HG03565 (cell line): ENCODE measurements at regions not wholly inside any gene's neighbourhood (a gene's known extent, or its start where the extent isn't known, plus 50 kb on each side); places are given as distances from the start of the nearest gene placed in this dataset.

Experiments
- ATAC-seq: cut with Tn5 transposase; IDR thresholded peaks from one replicate; pipeline ENCODE4 v1.9.1; 2021; ENCODE audit warnings: mild to moderate bottlenecking, moderate library complexity; ENCODE audit not compliant: unreplicated experiment

DNA sequence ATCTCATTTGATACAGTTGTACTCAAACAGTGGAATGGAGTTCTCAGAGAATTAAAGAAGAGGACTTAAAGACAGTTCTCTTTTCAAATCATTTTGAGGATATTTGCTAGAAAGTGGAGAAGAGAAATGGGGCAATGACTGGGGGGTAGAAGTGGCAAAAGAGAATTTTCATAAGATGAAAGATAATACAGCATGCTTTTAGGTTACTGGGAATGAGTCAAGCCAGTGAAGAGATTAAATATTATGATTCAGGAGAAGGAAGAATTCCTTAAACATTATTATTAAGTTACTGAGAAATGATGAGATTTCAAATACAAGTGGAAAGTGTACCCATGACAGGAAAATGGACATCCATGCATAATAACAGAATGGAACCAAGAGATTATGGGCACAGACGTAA lies 219.0 kb upstream of the DKK2 start:
- ATAC-seq = no peak

DNA sequence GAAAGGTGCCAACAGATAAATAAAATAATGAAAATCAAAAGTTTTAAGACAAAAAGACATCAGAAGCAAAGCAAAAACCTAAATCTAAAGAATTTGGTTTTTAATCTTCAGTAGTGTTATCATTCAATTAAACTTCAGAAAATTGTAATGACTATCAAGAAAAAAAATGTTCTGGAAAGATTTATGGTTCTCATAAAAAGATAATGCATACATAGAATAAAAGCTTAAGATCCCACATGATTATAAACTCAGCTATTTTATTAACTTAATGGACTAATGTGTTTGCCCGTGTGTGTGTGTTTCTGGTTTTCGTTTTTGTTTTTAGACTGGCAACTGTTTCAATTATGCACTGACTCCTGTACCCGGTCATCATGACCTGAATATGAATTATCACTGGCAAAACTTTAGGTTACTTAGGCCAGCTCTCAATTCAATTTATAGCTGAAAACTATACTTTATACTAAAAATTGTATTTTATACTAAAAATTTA lies 217.5 kb upstream of the DKK2 start:
- ATAC-seq = no peak

GRCh38 chr4:107253090-107253489 lies 217.0 kb upstream of the DKK2 start:
- no peak for ATAC-seq

- ATAC-seq = no peak
Measured at GRCh38 chr4:107252571-107252970, 216.5 kb upstream of the DKK2 start.

GRCh38 chr4:107248571-107248970 lies 212.5 kb upstream of the DKK2 start:
- no peak for ATAC-seq

DNA sequence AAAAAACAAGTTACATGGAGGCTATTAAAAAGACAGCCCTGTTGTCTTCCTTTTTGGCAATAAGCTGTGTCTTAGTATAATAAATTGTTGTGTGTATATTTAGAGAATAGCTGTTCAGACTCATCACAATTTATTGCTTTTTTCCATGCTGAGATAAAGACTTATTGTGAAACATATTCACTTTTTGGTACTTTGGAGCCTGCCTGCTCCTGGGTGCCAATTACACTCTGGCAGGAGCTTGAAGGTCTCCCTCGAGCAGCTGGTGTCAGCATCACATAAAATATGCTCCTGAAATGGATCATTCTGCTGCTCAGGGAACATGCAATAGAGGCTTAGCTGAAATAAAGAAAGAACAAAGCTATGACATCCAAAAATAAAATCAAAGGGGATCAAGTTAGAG lies 211.6 kb upstream of the DKK2 start:
- ATAC-seq = no peak

GRCh38 chr4:107246761-107247160 lies 210.6 kb upstream of the DKK2 start:
- ATAC-seq = no peak

DNA sequence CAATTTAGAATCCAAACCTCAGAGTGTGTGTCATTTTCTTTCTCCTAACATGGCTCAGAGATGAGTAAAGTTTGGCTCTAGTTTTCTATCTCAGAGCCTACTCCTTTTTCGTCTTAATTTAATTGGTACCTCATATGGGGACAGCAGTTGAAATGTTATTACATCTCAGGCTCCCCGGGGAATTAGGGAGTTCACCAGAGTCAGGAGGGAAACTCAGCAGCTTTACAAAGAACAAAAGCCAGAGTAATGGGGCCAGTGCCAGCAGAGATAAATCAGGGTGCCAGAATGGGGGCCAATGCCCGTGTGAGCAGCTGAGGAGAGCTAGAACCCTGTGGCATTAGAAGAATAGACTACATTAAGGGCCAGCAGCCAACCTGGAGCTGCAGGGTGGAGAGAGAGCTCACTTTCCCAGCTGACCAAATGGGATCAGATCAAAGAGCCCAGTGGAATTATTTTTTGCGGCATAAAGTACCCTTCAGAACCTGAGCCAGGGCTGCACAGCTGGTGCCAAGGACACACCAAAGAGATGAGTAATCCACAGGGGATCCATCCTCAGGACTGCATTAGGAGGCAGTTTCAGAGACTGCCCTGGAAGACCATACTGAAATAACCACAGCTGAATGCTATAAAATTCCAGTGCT lies 207.1 kb upstream of the DKK2 start:
- ATAC-seq = no peak

GRCh38 chr4:107220976-107221375 lies 184.9 kb upstream of the DKK2 start:
- no peak for ATAC-seq

DNA sequence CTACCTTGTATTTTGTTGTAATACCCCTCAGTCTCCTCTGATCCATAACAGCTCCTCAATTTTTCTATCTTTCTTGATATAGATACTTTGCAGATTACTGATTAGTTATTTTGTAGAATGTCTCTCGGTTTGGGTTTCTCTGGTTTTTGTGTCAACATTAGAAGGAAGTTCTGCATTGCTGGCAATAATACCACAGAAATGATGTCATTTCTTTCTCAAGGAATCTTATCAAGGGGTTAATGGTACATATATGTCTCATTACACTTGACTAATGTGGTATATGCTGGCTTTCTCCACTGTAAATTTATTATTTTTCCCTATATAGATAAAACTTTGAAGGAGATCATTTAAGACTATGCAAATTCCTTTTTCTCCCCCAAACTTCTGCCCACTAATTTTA lies 183.6 kb upstream of the DKK2 start:
- no peak for ATAC-seq

DNA sequence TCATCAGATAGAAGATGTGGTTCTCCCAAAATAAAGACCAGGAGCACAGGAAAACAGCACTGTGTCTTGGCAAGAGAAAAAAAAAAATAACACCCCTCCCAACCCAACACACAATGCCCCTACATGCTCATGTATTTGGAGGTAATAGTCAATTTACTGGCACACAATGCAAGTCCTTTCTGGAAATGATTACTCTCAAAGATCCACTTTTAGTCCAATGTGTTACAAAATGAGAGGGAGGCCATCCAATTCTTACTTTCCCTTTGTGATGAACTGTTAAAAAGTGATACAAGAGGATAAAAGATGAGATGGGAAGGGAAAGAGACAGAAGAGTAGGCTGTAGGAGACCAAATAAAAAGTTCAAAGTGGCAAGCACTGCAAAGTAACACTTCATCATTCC lies 180.3 kb upstream of the DKK2 start:
- ATAC-seq = no peak

DNA sequence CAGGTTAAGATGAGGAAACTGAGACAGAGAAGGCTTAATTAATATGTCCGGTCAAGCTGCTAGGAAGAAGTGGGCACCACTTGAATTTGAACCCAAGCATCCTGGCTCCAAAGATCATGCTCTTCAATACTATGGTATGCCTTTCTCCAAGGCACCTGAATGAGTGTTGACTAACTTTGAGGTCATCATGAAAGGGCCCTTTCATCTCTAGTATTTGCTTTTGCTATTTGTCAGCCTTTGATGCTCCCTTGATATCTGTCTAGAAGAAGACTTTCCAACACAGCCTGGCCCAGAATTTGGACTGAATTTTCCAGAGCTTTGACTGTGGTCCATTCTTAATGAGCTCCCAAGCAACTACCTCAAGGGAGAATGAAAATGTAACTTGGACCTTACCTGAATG lies 179.1 kb upstream of the DKK2 start:
- no peak for ATAC-seq

- ATAC-seq = no peak
Measured at GRCh38 chr4:107213880-107214279, 177.8 kb upstream of the DKK2 start.

DNA sequence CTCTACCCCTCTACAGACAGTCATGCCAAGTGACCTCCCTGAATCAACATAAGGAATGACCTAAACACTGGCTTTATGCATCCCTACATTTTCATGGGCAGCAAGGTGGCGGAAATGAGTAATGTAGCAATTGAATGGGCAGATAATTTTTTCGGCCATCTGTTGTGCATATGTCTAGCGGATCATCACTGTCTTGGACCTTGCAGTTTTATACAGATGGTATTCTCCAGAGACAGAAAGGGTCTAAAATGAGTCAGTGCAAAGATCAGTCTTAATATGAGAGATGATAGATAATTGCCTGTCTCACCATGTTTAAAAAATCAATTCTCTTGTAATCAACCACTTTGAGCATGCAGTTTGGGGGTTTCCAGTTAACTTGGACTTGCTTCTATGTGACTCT lies 177.3 kb upstream of the DKK2 start:
- ATAC-seq = no peak

DNA sequence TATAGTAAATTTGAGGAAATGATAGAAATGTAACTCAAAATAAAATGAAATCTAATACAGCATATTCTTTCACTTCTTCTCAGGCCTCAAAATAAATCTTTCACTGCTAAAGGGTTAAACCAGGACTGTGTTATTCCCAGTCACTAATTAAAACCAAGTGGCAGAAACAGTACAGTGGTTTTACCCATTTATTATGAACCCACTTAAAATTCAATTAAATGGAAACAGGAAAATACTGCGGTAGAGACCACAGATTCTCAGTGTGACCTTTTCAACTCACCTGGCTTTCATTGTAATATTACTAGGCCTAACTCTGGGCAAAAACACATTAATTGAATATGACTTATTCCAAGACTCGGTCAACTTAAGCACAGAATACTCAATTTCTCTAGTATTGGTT lies 176.5 kb upstream of the DKK2 start:
- no peak for ATAC-seq

DNA sequence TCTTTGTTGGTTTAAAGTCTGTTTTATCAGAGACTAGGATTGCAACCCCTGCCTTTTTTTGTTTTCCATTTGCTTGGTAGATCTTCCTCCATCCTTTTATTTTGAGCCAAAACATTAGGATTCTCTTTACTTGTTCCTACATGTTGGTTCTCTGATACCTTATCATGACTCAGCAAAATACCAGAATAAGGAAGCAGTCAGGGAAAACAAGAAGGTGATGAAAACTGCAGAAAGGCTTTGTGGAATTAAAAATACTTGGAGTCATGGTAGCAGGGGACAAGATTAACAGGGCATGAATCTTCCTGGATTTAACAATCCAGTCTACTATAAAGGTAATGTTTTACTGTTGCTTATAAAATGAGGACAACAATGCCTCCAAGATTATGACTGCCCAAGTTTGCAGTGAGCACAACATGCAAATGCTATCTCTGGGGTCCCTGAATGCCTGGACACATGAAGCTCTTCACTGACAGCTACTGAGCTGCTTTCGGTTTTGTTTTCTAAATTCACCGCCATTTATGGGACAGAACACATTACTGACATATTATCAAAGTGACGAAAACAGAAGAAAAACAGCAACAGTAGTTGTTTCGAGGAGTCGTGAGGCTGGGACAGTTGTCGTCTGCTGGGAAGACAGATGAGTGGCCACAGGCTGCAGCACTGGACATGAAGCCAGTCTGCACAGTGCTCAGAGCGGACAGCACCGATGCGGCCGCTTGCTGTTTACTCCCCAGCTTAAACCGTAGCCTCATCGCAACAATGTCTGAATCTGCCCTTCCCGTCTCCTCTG lies 174.5 kb upstream of the DKK2 start:
- no peak for ATAC-seq

DNA sequence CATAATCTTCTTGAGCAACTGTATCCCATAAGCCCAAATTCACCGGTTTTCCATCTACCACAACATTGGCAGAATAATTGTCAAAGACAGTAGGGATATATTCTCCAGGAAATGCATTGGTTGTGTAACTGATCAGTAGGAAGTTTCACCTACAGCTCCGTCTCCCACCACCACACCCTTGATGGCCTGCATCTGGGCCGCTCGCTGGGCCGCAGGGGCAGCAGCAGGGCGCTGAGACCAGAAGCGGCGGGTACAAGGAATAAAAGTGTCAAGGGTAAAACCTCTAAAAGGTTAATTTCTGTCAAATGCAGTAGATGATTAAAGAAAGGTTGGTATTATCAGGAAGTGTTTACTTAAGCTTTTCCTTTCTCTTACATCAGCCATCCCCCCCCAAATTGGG lies 167.6 kb upstream of the DKK2 start:
- no peak for ATAC-seq

GRCh38 chr4:107202744-107203143 lies 166.6 kb upstream of the DKK2 start:
- ATAC-seq = no peak

DNA sequence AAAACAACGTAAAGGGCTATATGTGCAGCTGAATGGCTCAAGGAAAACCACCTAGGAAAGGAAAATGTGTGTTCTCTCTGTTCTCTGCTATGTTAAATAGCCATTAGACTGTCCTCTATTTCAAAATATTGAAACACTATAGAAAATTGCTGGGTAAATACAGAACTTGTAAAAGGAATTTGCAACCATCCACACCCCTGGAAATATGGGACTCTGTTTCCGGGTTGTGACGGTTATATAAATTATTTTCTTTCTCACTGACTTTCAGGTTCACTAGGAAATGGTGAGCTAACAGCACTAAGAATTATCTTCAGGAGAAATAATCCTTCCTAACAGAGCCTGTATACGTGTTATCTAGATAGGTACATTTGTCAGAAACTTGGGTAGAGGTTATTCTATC lies 161.0 kb upstream of the DKK2 start:
- ATAC-seq = no peak

DNA sequence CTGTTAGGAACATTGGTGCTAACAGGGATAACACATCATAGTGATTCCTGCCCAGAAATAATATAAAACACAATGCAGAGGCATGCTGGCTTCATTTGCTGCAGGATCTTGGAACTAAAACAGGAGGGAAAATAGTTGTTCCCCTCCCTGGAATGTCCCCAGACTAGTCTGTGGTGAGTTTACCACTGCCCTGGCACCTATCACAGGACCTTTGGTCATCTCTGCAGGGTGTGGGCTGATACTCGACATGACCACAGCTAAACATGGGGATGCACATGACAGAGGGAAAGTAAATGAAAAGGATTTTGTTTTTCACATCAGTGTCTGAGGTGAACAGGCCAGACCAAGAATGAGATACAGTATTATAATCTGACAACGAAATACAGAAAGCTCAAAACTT lies 160.2 kb upstream of the DKK2 start:
- ATAC-seq = no peak

DNA sequence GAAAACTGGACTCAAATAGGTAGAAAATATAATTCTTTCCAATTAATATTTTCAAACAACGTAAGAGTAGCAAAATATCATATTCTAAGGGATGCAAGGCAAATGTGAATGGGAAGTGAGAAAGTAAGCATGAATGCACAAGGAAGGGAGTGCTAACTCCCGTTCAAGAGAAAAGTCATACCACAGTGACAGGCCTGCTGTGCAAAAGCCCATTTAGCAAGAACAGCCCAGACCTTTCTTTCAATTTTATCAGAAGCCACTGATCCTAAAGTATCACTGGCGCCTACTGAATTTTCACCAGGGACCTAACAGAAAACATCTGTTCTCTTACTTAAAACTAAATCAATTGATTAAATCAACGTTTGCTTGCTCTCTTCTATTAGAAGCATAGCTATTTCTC lies 157.9 kb upstream of the DKK2 start:
- ATAC-seq = no peak

GRCh38 chr4:107192601-107193000 lies 156.5 kb upstream of the DKK2 start:
- ATAC-seq = no peak

DNA sequence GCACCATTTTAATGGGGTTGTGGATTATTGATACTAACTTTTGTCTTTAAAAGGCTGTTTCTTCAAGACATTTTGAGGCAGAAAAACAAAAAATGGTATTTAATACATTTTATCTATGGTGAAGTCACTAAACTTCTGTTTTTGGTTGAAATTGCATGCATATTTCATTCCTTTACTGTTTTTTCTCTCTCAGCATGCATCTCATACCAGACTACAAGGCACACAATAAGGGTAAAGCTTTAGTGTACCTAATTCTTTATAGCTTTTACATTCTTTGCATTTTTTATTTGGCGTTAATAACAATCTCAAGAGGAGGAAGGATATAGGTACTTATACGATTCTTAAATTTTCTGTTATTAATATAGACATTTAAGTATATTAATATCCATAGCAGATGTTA lies 151.0 kb upstream of the DKK2 start:
- no peak for ATAC-seq
